HG02610 (cell line): ENCODE measurements at regions not wholly inside any gene's neighbourhood (a gene's known extent, or its start where the extent isn't known, plus 50 kb on each side); places are given as distances from the start of the nearest gene placed in this dataset.

Experiments used
- ATAC-seq: cut with Tn5 transposase; IDR thresholded peaks from one replicate; pipeline ENCODE4 v1.9.1; 2021; ENCODE audit warnings: mild to moderate bottlenecking, moderate library complexity; ENCODE audit not compliant: unreplicated experiment

DNA sequence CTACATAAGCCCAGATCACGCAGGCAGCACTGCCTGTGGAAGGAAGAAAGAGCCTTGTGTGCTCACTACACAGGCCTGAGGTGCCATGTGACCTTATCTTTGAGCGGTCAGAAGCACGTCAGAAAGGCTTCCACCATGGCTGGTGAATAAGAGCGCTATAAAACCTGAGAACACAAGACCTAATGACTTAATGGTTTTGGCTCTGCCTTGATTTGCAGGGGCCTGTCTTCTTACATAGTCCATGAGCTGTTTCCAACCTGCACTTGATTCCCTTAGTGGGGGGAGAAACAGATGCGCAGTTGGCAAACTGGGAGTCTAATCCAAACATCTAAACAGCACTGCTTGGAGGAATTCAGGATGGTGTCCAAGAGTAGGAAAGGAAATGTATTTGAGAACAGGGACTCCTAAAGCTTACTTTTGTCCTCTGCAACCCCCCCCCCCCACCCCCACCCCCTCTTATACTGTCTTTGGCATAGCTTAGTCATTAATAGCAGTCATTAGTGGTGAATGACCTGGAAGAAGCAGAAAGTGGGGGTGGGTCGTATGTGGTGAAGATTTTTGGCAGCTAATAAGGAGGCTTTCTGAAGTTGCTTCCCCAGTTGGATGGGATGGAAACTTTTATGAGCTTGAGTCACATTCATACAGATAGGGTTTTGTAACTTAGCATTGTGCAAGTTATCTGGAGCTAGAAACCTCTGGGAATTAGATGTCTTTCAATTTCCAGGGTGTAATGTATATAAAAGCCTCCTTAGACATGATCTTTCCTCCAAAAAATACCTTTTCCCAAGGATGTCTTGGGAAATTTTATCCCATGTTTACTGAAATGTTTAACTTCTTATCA lies 454.1 kb downstream of the MEIS1 start:
- ATAC-seq = no peak

DNA sequence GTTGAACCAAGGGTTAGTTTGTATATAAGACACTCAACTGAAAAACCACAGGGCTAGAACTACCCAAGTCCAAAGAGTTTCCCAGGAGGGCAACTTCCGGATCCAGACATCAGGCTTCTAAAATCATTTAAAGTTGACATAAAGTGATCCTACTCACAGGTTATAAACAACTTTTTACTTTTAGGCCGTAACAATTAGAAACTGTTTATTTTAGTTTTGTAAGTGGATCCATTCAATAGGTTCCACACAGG lies 454.6 kb downstream of the MEIS1 start:
- no peak for ATAC-seq

DNA sequence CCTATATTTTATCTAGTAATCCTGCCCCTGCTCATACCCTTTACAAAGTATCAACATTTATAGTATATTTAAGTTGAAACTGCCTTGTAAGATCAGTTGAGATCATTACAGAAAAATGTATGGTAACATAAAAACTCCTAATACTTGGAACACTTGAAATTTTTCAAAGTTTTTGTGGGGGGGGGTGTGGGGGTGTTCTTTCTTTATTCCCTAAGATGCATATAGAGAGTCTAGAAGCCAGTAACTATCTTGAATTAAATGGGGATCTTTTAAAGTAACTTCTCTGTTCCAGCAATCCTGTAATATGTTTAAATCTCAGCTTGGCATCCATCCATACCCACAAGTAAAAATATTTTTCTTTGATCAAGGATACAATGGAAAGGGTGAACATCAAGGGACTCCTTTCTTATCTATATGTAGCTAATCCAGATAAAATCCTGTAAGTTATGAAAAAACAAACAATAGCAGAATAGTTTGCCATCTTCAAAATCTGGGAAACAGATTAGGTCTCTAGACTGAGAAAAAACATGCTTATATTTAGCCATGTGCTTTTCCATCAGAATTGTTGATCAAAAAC lies 455.3 kb downstream of the MEIS1 start:
- ATAC-seq = no peak

DNA sequence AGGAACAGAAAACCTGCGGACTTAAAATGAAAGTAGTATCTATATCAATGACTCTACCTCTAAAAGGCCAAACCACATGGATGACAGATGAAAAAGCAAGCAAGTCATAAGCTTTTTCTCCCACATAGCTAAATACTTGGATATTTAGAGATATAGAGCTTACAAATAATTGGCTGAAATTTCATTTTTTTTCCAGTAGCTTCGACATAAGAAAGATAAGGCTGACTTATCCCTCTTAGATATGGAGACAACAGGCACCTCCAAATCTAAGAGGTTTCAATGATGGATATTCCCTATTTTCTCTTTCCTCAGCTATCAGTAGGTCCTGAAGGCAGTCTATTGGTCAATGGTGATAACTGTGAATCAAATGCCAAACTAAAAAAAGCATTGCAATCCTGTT lies 460.3 kb downstream of the MEIS1 start:
- ATAC-seq = no peak

DNA sequence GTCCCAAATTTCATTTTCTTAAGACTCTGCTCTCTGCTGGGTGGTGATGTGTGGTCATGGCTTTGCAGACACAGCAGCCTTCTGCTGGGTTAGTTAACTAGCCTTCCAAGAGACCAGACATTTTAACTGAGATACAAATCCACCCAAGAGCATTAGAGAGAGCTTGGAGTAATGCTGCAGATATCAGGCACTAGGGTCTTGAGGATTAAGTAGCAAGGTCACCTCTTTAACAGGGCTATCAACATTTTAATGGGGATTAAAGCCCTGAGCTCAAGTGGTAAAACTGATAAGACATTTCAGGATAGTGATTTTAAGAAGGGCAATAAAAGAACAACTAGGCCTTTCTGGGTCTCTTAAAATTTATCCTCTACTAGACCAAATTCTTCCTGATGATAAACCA lies 461.2 kb downstream of the MEIS1 start:
- ATAC-seq = no peak

DNA sequence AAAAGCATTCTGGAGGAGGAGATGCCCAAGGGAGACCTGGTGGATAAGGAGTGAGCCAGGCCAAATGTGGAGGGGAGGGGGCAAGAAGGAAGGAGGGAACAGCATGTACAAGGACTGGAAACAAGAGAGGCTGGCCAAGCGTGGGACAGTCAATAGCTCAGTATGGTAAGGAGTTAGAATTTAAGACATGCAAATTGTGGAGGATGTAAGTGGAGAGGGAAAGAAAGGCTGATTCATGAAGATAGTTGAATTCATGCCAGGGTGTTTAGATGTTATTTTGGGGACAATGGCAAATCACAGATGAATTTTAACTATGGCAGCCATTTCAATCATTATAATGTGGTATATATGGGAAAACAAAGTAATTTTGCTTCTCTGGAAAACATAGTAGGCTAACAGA lies 462.3 kb downstream of the MEIS1 start:
- ATAC-seq = no peak

DNA sequence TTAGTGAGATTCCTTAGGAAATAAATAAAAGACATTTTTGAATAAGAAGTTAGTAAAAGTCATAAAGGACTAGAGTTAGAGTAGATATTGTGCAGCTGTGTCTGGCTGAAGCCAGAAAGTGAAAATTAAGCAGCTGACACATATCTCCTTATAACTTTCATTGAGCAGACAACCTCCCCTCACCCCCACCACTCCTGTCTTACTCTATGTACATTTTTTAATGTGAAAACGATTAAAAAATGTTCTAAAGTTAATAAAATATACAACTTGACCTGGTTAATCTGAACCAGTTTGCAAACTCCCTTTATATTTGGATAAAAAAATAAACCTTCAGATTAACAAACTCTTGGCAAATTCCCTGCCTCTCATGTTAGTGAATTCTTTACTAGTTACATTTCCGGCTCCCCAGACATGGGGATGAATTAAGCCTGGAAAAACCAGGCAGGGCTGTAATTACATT lies 462.8 kb downstream of the MEIS1 start:
- no peak for ATAC-seq

DNA sequence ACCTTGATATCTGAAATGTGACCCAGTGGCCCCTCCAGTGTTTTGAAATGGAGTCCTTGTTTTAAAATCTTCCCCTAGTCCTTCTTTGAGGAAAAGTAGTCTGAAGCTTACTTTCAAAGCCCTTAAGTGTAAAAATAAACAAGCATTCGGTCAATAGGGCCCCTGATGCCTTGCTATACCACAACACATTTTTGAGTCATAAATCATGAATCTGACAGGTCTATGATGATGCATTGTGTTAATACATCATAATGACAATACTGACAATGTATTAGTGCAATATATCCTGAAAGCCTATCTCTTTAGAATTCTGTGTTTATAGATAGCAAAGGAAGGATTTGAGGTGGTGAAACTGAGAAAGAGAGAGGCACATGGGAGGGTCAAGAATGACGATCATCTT lies 464.2 kb downstream of the MEIS1 start:
- ATAC-seq = no peak

DNA sequence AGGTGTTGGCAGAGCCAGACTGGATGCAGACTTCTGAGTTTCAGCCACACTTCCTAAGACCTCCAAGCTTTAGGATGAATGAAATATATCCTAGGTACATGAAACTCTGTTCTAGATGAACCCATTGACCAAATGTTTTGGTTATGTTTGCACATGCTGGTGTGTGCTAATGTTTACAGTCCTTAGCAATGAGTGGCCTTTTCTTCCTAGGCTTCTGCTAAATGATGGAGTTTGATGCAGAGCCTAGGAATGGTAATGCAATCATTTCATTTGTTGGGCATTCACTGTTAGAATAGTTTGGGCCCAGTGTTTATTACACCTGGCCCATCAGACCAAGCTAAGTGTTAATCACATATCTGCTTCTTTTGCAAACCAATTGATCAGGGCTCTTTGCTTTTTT lies 464.7 kb downstream of the MEIS1 start:
- ATAC-seq = no peak

DNA sequence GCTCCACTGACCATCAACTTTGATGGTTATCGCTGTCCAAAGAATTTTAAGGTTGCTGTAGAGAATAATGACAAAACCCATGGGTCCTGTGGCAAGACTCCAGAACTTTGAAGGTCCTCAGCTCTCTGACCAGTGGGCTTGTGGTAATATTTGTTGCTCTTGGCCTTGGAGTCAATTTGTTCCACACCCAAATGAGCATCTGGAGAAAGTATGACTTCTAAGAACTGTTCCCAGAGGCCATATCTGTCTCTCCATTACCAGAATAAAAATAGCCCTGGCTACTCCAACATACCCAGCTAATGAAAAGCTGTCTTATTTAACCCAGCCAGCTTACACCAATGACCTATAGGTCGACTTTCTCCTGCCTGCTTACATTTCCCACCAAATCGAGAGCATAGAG lies 466.4 kb downstream of the MEIS1 start:
- ATAC-seq = no peak

DNA sequence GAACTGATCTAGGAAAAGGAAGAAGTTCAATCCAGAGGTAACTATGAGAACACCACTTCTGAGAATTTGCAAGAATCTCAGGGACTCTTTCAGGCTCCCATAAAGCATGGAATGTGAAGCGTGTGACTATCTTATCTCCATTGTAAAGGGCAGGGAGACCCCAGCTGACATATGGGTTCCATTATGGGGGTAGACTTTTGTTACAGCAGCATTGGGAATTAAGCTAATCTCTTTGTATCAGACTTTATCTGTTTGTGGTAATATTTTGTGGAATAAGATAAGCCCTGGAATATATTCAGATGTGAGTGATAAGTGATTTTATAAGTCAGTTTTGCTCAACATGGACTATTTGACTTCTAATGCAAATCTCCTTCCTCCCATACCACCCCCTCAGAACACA lies 468.3 kb downstream of the MEIS1 start:
- no peak for ATAC-seq

DNA sequence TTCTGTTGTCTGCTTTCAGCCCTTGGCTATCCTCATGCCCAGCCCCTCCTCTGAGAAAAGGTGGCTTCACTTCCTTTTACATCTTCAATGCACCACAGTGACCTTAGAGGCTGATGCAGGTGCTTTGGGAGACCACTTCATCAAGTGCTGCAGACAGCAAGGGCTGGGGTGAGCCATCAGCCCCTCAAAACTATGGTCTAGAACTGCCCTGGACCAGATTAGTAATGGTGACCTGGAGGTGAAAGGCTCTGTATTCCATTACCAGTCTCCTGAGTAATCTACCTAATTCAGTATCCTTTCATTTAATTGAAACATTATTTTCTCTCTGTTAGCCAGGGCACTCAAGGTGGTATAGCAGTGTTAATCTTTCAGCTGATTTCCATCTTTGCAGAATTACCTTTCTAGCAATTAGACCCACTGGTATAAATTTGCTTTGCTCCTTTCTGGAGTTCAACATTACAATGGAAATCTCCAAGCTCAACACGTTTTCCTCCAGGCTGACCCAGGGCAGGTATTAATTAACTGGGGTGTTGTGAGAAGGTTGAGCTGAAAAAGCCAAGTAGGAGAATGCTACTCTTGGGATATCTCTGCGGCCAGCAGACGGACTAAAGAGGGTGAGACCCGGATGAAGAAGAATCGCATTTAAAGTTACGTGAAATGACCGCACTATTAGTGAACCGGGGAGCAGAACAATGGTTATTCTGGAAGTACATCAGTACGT lies 469.0 kb downstream of the MEIS1 start:
- no peak for ATAC-seq

DNA sequence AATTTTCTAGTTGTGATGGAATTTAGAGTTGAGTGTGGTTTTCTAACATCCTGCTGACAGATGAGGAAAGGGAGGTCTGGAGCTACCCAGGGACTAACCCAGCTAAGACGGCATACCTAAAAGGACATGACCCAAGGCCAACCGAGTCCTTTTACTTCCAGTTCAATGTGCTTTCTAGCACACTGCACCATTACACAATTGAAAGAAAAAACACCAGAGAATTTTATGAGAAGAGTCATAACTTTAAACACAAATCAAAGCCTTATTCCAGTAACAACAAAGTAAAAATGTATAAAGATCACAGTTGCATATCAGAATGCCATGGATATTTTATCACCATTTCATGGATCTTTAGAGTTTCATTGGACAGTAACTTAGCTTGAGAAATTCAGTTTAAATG lies 480.3 kb downstream of the MEIS1 start:
- ATAC-seq = peak; percentile 46

DNA sequence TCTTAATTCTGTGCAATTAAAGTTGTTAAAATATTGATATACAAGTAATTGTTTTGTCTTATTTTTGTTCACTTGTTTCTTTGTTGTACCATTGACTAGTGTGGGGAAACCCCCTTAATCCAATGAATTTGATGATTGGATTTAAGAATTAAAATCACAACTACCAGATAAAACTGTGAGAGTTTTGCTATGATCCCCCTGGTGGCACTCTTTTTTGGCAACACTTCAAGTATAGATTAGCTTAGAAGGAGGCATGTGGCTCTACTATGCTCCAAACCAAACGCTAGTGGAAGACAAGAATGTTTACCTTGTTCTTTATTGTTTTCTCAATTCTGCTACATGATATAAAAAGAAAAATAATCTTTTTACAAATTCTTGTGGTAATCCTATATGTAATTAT lies 477.8 kb upstream of the ETAA1 start:
- ATAC-seq = no peak

DNA sequence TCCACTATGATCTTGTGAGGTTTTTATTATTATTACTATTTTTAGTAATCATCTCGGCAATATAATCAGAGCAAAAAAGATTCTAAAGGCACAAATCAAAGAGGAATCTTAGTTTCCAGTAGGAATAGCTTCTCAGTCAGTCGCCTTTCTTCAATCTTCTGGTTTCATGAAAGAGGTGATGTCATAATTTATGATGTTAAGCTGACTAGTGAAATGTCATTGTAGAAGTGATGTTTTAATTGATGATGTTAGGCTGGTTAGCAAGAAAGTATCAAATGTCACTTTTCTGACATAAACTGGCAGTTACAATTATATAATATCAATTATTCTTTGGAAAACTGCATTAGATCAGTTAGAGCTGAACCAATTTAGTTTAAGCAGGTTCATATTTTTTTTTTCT lies 476.7 kb upstream of the ETAA1 start:
- no peak for ATAC-seq

DNA sequence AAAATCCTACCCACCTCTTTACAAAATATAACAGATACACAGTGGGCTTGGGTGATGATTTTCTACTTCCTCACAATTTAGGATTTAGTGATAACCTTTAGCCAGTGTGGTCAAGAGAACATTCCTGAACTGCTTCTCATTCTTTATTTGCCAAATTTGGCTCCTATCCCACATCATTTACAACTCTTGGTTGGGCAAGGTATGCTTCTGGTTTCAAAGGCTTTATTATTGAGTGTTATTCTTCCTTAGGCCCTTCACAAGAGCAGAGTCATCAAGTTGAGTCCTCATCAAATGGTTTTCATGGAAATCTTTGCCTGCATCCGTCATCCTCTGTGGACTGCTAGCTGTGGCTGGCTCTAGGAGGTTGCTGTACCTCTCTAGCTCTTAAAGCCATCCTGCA lies 472.0 kb upstream of the ETAA1 start:
- ATAC-seq = no peak

DNA sequence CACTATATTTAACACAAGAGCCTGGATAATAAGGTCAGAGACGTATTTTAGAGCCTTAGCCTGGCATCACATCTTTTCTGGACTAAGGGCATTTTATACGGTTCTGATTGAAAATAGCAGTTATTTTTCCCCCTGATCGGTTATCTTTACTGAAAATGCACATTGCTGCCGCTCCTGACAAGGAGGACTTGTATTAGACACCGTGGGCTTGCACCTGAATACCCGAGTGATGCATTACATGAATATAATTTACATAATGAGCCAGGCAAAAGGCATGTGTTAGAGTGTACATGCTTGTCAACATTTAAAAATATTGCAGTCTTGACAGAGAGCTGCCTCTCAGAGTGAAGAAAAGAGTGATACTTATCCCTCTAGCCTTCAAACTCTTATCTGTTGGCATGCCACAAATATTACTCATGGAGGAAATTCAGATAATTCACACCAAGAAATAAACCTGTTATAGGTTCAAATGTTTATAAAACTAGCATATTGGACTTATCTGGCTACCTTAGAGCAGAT lies 470.5 kb upstream of the ETAA1 start:
- ATAC-seq = no peak

DNA sequence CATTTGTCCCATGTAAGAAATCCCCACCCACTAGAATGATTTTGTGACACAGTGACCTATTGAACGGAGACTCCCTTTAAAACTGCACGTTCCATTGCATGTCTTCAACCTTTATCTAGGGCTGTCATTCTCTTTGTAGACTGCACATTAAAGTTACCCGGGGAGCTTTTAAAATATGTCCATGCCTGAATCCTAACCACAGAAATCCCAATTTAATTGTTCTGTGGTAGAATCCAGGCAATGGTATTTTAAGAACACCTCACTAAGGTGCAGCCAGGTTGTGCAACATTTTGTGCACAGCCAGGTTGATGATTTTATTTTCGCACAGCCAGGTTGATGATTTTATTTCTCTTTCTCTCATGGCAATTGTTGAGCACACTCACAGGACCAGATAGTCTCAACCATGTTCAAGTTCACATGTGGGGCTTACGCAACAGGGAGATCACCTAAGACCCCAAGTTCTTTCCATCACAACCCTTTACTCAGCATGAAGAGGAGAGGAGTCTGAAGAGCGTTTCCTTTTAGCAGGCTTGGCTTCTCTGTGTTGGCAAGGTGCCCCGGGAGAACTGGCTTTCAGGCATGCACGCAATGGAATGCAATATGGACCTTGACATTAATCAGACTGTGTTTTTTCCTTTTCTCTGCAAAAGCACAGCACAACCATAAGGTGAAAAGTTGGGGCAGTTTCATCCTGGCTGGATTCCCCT lies 467.3 kb upstream of the ETAA1 start:
- ATAC-seq = no peak

DNA sequence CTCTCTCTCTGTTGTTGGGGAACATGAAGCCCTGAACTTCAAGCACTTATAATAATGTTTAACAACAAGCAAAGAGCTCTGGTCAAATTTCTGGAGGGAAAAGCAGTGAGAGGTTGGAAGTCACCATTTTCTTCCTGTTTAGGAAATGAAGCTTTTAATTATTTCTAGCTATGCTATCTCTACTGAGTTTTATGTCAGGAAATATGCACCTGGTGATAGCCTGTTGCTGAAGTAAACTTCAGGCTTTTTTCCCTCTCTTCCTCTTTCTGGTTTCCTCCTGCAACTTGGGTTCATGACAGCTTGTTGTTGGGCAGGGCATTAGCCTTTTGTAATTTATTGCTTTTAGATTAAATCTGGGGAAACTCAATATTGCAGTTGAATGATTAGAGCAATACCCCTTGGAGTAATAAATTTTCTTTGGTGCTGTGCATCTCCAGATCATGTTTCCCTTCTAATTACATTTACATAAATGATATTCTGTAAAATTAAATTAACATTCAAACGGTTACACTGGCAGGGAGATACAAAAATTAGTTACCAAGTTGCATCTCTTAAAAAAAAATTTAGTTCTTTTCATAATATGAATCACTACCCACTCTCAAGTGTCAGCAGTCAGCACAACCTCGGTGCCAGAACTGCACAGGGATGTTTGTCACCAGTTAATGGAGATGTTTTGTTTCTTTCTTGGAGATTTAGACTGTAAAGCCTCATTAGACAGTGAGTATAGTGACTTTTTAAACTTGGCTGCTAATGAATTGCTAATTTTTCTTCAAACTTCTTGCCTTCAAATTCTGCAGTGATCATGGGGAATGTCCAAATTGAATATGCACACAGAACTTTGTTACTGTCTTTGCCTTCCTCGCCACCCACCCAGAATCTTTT lies 466.6 kb upstream of the ETAA1 start:
- ATAC-seq = no peak

DNA sequence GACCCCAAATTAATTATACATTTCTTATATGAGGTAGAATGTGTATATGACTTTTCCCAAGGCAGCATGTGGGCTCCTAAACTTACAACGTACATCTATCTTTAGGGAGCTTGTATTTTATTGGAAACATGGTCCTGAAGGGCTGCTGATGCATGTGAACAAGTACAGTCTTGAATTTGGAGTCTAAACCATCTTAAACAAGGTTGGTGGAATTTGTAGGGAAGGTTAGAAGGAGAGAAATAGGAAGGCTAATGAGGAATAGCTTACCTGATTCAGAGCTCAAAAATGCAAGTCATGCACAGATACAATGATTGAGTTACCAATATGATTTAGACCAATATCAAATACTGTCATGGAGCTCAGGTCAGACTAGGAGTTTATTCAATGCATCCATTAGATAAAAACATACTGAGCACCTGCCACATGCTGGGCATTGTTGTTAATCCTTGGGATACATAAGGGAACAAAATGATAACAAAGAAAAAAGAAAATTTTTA lies 458.6 kb upstream of the ETAA1 start:
- ATAC-seq = no peak
